T1000 (cell line): ENCODE measurements at regions not wholly inside any gene's neighbourhood (a gene's known extent, or its start where the extent isn't known, plus 50 kb on each side); places are given as distances from the start of the nearest gene placed in this dataset.

ENCODE experiments used
- DNase-seq: peaks from one replicate; lab custom pipeline; 2025; ENCODE audit warnings: mixed read lengths; lab: John Stamatoyannopoulos, UW

DNA sequence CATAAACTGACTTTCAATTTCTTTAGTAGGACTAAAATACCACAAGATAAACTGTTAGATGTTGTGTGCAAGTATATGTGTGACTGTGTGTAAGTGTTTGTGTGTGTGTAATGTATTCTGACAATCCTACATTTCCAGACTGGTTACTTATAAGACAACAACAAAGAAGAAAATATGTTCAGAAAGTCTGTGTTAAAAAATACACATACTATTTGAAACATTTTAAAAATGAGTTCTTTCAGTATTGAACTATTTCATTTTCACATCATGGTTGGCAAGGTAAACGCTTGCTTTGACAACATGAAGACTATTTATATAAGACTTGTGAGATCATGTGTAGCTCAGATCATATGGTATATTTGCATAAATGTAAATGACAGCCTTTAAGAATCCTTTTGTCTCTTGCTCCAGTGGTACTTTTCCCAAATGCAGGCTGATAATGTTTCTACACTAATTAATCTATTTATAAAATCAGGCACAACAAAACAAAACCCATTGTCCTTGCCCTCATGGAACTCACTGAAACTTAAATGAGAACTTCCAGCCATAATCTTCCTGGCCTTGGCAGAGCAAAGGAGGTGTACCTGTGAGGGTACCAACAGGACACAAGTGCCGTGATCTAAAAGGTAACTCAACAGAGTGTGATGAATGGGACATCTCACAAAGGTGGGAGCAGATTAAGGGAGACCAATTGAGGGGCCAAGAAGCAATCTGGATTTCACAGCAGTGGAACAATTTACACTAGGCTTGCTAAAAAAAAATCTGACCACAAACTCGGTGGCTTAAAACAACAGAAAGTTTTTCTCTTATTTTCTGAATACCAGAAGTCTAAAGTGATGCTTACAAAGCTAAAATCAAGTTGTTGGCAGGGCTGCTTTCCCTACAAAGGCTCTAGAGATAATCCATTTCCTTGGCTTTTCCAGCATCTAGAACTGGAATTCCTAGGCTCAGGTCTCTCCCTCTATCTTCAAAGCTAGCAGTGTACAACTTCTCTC, 349.0 kb downstream of the TBC1D4 start:
- DNase-seq, result no peak

DNA sequence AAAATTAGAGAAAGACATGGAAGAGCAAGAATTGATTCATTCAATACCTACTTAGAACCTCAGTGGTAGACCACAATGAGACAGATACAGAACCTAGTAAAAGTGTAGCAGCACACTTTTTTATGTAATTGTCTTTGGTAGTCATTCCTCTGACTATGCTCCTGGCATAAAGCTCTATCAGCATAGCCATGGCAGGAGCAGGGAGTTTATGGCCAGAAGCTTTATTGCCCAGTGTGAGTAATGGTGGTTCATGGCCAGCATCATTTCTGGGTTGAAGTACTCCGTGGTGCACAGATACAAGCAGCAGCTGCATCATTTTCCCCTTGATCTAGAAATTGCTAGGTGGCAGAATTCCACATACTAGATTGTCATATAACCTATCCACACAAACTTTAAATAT, 352.6 kb downstream of the TBC1D4 start:
- no peak for DNase-seq

DNA sequence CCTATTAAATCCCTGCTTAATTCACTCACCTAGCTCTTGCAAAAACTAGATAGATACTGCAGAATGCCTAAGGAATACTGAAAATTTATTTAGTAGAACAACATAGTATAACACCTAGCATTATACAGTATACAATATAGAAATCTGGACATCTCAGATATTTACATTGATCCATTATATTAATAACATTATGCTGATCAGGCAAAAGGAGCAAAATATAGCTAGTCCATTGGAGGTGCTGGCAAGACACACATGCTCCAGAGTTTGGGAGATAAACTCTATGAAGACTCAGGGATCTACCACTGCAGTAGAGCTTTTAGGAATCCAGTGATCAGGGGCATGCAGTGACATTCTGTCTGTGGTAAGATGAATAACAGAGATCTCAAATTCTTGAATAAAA, 357.6 kb downstream of the TBC1D4 start:
- DNase-seq, result no peak

DNA sequence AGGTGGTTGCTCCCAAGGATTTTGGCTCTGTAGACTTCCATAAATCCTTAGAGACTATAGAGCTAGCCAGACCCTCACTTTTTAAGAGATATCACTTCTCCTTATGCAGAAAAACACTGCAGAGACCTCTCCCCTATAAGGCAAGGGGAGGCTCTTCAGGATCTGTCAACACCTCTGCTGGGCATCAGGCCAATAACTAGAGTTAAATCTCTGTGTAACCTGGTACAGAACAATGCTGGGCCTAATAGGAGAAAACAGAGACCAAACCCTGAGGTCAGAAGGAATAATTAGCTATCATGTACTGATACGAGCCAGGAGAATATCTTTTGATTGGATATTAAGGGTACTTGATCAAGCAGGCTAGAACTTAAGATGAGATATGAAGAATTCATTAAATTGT, 358.5 kb downstream of the TBC1D4 start:
- DNase-seq, result no peak

DNA sequence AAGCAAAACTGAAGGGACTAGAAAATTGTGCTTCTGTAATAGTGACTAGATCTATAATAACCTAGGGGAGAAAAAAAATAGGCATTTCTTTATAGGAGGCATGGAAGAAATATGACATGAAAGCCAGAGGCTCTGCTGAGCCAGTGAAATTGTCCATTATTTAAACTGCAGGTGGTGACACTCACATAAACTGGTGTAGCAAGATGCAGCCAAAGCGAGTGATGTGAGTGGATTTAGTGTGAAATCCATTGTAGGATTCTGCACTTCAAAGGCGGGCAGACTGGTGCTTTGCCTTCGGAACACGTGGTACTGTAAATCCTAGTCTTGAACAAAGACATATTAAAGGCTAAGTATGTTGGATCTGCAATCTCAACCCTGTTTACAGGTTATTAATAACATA, 361.9 kb downstream of the TBC1D4 start:
- no peak for DNase-seq

DNA sequence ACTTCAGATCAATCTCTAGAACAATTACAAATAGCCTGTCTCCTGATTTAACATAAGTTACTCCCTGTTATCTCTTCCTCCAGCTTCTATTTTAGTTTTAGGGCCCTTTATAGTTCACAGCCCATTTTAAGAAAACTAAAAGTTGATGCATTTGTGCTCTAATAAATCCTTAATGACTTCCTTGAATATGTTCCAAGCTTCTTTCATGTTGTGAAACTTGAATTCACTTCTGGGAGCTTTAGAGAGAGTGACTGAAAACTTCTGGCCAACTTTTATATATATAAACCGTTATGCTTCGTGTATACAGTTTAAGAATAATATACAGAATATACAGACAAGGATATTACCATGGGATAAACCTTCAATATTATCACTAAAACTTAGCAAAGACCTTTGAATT, 366.8 kb downstream of the TBC1D4 start:
- DNase-seq, result no peak

DNA sequence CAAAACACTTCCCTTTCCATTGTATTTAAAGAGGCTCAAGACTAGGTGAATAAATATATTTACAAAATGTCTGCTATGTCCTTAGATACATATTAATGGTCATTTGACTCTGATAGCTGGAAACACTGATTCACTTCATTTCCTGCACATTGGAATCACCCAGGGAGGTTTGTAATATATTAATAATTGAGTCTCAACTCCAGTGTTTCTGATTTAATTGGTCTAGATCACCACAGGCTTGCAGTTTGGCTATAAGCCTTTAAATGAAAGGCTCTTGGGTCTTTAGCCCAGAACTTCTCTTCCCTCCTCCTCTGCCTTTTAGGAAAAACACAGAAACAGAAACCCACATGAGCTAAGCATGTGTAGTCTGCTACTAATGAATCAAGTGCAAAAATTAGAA, 378.0 kb downstream of the TBC1D4 start:
- no peak for DNase-seq

DNA sequence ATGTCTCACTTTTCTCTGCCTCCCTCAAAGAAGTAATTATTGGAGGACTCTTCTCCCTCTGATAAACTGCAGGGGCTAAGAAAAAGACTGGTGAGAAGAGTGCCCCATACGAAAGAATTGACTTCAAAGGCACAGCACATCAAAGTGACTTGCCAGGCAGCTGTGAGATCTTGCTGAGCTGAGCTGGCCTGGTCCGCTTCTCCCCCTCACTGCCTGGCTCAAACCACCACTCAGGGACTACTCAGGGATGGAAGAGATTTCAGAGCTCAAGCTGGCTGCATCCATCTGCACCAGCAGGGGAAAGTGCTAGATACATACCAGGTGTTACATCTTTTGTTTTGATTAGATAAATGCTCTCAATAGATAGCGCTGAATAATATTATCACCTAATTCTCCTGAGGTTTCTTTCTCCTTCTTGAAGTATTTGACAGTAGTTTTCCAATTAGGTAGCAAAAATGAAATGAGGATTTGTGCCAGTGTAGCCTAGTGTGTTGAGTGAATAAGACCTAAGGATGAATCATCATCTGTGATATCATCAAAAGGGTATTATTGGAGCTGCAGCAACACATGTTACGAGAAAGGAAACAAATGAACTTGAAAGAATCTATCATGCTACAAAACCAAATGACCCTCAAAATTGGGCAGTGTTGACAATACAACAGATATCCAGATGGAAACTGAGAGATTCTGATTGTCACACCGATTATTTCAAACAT, 379.8 kb downstream of the TBC1D4 start:
- no peak for DNase-seq

DNA sequence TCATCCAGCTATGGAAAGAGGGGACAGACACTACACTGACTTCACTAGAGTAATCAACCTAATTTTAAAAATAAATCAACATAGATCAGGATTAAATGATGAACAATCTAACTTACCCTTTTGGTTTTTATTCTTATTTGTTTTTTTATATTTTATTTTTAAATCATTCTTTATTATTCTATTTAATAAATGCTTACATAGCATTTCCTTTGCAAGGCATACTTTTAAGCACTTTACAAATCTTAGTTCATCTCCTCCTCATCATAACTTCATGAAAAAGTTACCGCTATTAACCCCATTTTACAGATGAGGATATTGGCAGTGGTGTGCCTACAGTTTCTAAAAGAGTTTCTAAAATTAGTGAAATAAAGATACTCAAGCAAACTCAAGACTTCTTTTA, 380.6 kb downstream of the TBC1D4 start:
- DNase-seq, result no peak

DNA sequence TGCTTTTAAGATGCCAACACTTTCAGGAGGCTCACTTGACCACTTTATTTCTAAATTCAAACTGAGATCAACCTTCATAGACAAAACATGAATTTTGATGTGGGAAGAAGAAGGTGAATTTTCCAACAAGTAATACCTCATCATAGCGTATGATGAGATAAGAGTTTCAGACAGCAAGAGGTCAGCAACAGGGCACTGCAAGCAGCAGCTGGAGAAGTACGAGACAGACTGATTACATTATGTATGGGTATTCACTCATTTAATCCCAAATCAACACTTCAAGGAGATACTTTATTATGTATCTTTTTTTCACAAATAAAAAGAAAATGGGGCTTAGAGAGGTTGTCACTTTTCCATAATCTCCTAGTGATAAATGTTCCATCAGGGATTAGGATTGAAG, 389.8 kb downstream of the TBC1D4 start:
- DNase-seq, result no peak

DNA sequence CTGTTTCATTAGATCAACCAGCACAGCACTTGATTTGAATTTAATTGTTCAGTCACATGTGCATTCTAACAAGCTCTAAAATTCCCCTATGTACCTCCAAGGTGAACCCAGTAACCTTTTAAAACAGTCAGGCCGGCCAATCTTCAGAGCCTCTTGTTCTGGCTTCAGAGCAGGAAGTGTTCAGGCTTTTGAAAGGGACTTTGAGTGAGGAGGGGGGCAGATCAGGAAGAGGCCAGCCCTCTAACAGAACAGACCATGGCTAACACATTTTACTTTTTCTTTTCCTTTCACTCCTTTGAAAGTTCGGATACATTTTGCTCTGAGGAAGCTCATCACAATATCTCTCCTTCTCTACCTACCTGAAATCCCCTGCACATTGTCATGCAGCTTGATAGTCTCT, 390.3 kb downstream of the TBC1D4 start:
- no peak for DNase-seq

DNA sequence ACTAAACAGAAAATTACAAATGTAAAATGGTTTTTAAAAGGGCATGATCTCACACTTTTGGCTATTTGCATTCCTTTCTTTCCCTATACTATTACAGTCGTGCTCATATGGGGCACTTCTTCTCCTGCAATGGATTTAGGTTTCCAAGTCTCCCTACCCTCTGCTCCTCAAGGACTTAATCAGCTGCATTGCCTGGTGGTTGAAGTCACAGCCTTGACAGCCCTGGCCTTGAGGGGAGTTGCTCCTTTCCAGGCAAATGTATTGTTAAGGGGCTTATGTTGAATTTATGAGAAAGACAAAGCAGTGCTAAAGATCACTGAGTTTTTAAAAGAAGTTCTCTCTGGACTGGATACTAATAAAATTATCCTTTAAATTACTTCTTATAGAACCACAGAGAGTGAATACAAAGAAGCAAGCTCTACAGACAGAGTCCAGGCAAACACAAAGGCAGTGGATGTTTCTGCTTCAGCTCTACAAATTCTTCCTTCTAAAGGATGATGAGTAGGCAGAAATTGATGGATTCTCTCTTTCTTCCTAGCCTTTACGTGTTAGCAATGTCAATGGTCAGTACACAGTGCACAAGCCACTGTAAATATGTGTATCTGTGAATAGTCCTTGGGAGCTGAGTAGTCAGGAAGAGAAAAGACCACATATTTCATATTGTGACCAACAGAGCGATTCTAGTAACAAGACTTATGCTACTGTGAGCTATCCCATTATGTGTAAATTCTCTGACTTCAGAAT, 390.9 kb downstream of the TBC1D4 start:
- DNase-seq, result no peak

DNA sequence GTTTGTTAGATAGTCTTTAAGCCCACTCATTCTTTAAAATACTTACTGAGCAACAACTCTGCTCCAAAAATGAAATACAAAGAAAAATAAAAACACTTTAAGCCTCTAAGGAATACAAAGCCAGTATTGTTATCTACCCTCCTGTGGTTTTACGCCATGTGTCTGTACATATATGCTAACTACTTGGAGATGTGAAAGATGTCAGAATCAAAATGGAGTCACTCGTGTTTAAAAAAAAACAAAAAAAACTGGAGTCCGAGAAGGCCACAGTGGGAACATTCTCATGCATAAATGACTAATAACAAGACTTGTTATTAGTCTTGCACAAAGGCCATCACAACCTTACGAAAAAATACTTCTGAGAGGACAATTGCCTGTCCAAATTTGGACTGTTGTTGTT, 393.1 kb downstream of the TBC1D4 start:
- DNase-seq, result no peak

DNA sequence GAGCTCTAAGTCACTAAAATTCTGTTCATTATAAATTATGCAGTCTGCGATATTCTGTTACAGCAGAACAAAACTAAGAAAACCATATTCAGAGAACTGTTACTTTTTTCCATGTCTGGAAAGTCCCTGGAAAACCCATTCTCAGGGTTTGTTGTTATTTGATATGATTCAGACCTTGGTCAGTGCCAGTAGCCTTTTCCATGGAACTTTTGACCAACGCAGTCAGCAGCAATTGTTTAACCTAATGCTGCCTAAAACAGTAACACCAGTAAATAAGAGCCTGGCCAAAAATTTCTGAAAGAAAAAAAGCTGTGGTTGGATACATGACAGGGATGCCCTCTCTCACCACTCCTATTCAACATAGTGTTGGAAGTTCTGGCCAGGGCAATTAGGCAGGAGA, 402.7 kb downstream of the TBC1D4 start:
- no peak for DNase-seq

DNA sequence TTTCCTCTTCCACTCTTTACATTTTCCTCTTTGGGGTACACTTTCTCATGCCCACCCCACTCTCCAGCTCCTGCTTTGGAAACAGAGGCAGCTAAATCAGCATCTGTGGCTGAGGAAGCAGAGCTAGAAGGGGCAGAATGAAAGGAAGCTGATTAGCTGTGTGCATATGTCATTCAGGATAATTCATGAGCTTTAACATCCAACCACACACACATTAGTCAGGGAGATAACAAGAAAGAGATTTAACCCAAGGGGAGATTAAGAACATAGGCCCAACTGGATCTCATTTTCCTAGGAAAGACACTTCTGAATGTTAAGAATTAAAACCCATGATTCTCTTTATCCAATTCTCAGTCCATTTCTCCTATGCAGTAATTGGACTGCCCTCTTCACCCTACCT, 405.5 kb downstream of the TBC1D4 start:
- no peak for DNase-seq

DNA sequence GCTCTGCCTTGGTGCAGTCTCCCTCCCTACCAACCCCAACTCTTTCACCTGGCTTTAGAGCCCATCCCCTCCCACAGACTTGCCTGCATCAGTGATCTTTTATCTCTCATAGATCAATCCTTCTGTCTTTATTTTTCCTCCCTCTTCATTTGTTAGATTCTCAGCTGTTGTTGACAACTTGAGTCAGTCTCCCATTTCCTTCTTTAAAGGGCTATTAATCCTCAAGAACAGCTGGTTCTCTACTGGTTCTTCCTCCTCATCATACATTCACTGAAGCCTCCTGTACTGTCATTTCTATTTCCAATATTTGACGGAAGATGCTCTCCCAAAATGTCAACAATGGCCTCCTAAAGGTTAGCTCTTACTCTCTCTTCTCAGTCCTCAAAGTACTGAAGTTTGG, 408.2 kb downstream of the TBC1D4 start:
- DNase-seq, result no peak

DNA sequence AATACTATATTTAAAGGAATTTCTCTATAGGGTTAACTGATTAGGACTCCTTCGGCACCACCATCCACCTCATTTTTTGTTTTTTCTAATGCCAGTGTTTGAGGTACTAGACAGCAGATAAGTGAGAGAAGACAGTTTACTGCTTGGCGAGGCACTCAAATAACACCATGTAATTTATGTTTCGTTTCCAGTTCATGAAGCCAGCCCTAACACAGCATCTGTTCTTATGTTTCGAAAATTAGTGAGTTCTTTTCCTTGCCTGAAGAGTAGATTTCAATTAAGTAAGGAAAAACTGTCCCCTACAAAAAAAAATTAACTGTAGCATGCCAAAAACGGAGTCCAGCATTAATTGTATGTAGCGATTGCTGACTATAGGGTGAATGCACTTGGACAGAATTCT, 409.1 kb downstream of the TBC1D4 start:
- no peak for DNase-seq

DNA sequence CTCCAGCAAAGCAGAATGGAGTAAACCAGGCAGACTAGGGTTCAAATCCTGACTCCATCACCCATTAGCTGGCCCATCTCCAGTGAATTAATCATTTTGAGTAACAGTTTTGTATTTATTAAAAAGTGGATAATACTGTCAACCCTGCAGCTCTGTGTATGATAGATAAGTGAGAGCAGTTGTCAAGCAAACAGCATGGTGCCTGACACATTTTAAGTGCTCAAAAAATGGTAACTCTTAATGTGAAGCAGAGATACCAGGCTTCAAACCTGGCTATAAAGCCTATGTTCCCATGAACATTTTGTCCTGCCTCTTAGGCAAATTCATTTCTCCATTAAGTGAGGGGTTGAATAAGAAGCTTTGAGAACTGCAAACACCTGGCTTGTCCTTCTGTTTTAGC, 409.6 kb downstream of the TBC1D4 start:
- DNase-seq, result no peak

DNA sequence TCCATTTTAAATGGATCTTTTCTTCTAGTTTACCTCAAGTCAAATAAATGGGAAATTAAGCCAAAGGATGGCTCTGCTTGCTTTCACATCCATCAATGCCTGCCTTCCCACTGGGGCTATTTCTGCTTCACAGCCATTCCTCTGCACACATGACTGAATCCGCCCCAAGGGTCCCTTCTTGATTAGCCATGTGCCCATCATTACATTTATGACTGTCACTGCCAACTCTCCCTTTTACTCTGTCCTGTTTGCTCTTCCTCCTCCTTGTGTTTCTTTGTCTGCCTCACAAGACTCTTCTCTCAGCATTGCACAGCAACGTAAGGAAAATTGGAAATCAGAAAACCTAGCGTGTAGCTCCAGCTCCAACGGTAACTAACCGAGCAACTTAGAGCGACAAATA, 410.2 kb downstream of the TBC1D4 start:
- no peak for DNase-seq

DNA sequence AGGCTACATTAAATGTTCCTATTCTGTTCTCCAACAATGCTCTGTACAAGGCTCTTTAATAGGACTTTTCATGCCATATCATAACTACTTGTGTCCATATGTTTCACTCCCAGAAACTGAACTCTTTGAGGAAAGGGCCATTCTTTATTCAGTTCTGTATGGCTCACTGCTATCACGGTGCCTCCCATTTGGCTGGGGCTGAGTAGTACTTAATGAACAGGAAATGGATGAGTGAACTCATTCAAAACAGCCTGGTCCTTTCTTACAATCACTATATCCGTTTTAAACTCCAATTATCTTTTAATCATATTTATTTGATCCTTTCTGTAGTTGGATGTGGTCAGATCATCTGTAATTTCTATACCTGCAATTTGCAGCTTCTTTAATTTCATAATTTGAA, 410.6 kb downstream of the TBC1D4 start:
- DNase-seq, result no peak

DNA sequence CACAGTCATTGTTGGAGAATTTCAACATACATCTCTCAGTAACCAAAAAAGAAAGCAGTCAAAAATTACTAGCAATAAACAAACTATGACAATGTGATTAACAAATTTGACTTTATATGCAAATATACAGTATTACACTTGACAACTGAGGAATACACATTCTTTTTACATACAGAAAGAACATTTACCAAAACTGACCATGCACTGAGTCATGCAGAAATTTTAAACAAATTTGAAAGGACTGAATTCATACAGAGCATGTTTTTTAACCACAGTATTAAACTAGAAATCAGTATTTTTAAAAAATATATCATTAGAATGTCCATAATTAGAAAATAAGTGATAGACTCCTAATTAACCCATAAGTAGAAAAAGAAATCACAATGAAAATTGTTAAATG, 420.1 kb downstream of the TBC1D4 start:
- no peak for DNase-seq

DNA sequence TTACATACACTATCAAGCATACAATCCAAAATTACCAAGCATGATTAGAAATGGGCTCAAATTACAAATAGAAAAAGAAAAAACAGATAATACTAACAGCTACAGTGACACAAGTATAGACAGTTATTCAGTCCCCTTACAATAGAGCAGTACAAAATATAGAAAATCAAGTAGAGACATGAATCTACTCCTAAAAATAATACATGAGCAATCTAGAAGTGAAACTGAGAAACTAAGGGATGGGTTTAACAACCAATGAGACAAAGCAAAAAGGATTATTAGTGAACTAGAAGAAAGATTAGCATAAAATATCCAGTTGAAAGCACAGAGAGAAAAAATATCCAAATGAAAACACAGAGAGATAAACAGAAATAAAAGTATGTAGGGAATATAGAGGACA, 426.7 kb downstream of the TBC1D4 start:
- DNase-seq, result no peak

DNA sequence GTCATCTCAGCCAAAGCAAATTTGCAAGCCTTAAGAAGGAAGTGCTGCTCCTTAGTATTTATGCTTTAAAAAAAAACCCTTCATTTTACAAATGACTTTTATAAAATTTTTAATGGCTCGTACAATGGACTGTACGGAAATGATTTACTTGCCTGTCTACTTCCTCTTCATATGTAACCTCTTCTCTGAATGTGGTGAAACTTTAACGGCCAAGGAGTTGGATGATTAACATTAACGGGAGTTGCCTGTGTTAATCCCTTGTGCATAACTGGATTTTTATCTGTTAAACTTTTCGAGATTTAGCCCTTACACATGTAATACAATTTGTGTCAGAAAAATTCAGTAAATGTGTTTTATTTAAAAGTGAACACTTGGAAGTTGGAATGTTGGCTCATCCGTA, 429.4 kb downstream of the TBC1D4 start:
- no peak for DNase-seq
